ENCODE measurements at regions not wholly inside any gene's neighbourhood (a gene's known extent, or its start where the extent isn't known, plus 50 kb on each side); places are given as distances from the start of the nearest gene placed in this dataset.
A peak's percentile ranks its signal among the peaks of the same experiment; 100 is the strongest.
"Not testable (repeated sequence)": the region's sequence is repeated elsewhere in the genome, so short reads cannot be mapped to it uniquely, and the experiment has no call there.

GRCh38 chr12:37441371-37441770, 875.2 kb upstream of the ALG10B start:
- H3K4me1 ChIP-seq; H3K27me3 ChIP-seq; H3K36me3 ChIP-seq; H3K9me3 ChIP-seq; DNase-seq; H3K4me3 ChIP-seq (ENCODE audit: low read depth, low read length): not testable (repeated sequence)

- H3K36me3 ChIP-seq; H3K27me3 ChIP-seq; H3K9me3 ChIP-seq; H3K4me1 ChIP-seq; DNase-seq; H3K4me3 ChIP-seq (ENCODE audit: low read depth, low read length): not testable (repeated sequence)
These were observed 860.9 kb upstream of the ALG10B start for GRCh38 chr12:37455646-37456045.

GRCh38 chr12:37497939-37498338, 818.6 kb upstream of the ALG10B start:
- DNase-seq; H3K36me3 ChIP-seq; H3K4me1 ChIP-seq; H3K4me3 ChIP-seq (ENCODE audit: low read depth, low read length); H3K9me3 ChIP-seq; H3K27me3 ChIP-seq: not testable (repeated sequence)

- H3K4me1 ChIP-seq; H3K9me3 ChIP-seq; H3K4me3 ChIP-seq (ENCODE audit: low read depth, low read length): not testable (repeated sequence)
These were observed 806.3 kb upstream of the ALG10B start for GRCh38 chr12:37510256-37510655.

GRCh38 chr12:37540581-37540980, 776.0 kb upstream of the ALG10B start:
- H3K36me3 ChIP-seq; DNase-seq; H3K4me3 ChIP-seq (ENCODE audit: low read depth, low read length); H3K27me3 ChIP-seq; H3K9me3 ChIP-seq; H3K4me1 ChIP-seq: not testable (repeated sequence)

More at GRCh38 chr12:37510256-37510655, 806.3 kb upstream of the ALG10B start:
- not testable (repeated sequence) for H3K27me3 ChIP-seq, H3K36me3 ChIP-seq, DNase-seq

GRCh38 chr12:37541356-37541755, 775.2 kb upstream of the ALG10B start:
- no peaks in the 10 kb centered on the region for H3K9me3 ChIP-seq
- no peak for DNase-seq
- no peaks in the 10 kb centered on the region for H3K36me3 ChIP-seq
- TF ChIP-seq CTCF (IDR thresholded peaks at IDR 0.05; ENCODE audit: low read depth, low read length), result no peak
- no peak overlapping the region for H3K4me3 ChIP-seq (ENCODE audit: low read depth, low read length)
- H3K4me1 ChIP-seq, result no peaks in the 10 kb centered on the region
- no peaks in the 10 kb centered on the region for H3K27me3 ChIP-seq

- Histone ChIP-seq H3K4me3 (ENCODE audit: low read depth, low read length) (peak overlapping the region; percentile 39), H3K4me1 (no peaks in the 10 kb centered on the region), H3K9me3 (no peaks in the 10 kb centered on the region), H3K27me3 (no peaks in the 10 kb centered on the region), H3K36me3 (no peaks in the 10 kb centered on the region)
- peak; percentile 78 for DNase-seq
- TF ChIP-seq CTCF (IDR thresholded peaks at IDR 0.05; ENCODE audit: low read depth, low read length), result peak; percentile 25
These were observed 773.2 kb upstream of the ALG10B start for GRCh38 chr12:37543131-37543965.

GRCh38 chr12:37543966-37544668, 772.5 kb upstream of the ALG10B start:
- no peaks in the 10 kb centered on the region for H3K27me3 ChIP-seq
- H3K4me1 ChIP-seq, result no peaks in the 10 kb centered on the region
- DNase-seq, result no peak
- no peaks in the 10 kb centered on the region for H3K9me3 ChIP-seq
- peak overlapping the region; percentile 39 for H3K4me3 ChIP-seq (ENCODE audit: low read depth, low read length)
- H3K36me3 ChIP-seq, result no peaks in the 10 kb centered on the region
- no peak for TF ChIP-seq CTCF (IDR thresholded peaks at IDR 0.05; ENCODE audit: low read depth, low read length)

GRCh38 chr12:37544669-37545330, 771.8 kb upstream of the ALG10B start:
- H3K4me1 ChIP-seq; H3K4me3 ChIP-seq (ENCODE audit: low read depth, low read length); DNase-seq; H3K9me3 ChIP-seq; H3K27me3 ChIP-seq; H3K36me3 ChIP-seq: not testable (repeated sequence)

Measured in BE2C (cell line).